ENCODE measurements at regions not wholly inside any gene's neighbourhood (a gene's known extent, or its start where the extent isn't known, plus 50 kb on each side); places are given as distances from the start of the nearest gene placed in this dataset.

DNA sequence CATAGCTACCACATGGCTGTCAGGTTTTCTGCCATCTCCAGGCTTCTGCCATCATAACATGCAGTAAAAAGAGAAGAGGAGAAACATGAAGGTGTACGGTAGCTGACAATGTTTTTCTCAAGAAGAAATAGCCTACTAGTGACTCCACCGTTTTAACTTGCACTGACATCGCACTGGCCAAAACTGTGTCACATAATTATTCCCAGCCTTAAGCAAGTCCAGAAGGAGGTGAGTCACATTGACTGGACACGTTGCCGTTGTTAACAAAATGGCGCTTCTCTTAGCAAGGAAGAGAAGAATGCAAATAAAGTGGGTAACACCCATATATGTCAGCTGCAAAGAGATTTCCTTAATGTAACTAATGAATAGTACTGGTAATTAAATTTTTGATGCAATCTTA is 810.4 kb upstream of the SLC10A2 start:
- Mint-ChIP-seq H3K4me3 (no peak overlapping the region), H3K4me1 (peaks cover 6% of the 10 kb centered on the region)

DNA sequence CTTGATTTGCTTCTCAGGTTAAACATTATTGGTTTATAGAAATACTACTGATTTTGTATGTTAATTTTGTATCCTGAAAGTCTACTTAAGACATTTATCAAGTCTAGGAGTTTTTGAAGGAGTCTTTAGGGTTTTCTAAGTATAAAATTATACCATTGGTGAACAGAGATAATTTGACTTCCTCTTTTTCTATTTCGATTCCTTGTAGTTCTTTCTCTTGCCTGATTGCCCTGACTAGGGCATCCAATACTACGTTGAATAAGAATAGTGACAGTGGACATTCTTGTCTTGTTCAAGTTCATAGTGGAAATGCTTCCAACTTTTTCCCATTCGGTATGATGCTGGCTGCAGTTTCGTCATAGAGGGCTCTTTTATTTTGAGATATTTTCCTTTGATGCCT is 807.5 kb upstream of the SLC10A2 start:
- Mint-ChIP-seq H3K27ac (no peak overlapping the region), H3K9me3 (peaks cover 3% of the 10 kb centered on the region), H3K4me1 (no peaks in the 10 kb centered on the region), H3K4me3 (no peak overlapping the region), H3K36me3 (ENCODE audit: low read depth) (no peaks in the 10 kb centered on the region), H3K27me3 (ENCODE audit: low read depth) (no peaks in the 10 kb centered on the region)
- TF ChIP-seq, protein P1, sequence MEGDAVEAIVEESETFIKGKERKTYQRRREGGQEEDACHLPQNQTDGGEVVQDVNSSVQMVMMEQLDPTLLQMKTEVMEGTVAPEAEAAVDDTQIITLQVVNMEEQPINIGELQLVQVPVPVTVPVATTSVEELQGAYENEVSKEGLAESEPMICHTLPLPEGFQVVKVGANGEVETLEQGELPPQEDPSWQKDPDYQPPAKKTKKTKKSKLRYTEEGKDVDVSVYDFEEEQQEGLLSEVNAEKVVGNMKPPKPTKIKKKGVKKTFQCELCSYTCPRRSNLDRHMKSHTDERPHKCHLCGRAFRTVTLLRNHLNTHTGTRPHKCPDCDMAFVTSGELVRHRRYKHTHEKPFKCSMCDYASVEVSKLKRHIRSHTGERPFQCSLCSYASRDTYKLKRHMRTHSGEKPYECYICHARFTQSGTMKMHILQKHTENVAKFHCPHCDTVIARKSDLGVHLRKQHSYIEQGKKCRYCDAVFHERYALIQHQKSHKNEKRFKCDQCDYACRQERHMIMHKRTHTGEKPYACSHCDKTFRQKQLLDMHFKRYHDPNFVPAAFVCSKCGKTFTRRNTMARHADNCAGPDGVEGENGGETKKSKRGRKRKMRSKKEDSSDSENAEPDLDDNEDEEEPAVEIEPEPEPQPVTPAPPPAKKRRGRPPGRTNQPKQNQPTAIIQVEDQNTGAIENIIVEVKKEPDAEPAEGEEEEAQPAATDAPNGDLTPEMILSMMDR (IDR thresholded peaks at IDR 0.05; ENCODE audit: unreplicated experiment in 3 of 3): no peak

More for the DNA sequence above, 810.4 kb upstream of the SLC10A2 start:
- Mint-ChIP-seq H3K9me3 (peaks cover 3% of the 10 kb centered on the region), H3K36me3 (ENCODE audit: low read depth) (no peaks in the 10 kb centered on the region), H3K27me3 (ENCODE audit: low read depth) (no peaks in the 10 kb centered on the region), H3K27ac (no peak overlapping the region)
- TF ChIP-seq, protein P1 (IDR thresholded peaks at IDR 0.05; ENCODE audit: unreplicated experiment in 3 of 3): no peak

DNA sequence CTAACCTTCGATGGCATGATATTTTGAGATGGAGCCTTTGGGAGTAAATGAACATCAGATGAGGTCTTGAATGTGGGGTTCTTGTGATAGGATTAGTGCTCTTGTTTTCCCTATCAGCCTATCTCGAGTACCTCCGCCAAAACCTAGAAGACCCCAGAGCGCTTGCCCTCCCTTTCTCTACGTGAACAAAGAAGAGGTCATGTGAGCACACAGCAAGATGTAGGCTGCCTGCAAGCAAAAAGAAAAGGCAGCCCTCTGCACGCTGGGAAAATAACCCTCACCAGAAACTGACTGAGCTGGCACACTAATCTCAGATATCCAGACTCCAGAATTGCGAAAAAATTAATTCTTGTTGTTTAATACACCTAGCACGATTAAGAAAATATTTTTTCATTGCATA is 799.8 kb upstream of the SLC10A2 start:
- Mint-ChIP-seq H3K27me3 (ENCODE audit: low read depth) (no peaks in the 10 kb centered on the region), H3K4me1 (no peaks in the 10 kb centered on the region), H3K4me3 (no peak overlapping the region), H3K9me3 (no peaks in the 10 kb centered on the region), H3K36me3 (ENCODE audit: low read depth) (no peaks in the 10 kb centered on the region), H3K27ac (no peak overlapping the region)
- TF ChIP-seq, protein P1 (IDR thresholded peaks at IDR 0.05; ENCODE audit: unreplicated experiment in 3 of 3): no peak

DNA sequence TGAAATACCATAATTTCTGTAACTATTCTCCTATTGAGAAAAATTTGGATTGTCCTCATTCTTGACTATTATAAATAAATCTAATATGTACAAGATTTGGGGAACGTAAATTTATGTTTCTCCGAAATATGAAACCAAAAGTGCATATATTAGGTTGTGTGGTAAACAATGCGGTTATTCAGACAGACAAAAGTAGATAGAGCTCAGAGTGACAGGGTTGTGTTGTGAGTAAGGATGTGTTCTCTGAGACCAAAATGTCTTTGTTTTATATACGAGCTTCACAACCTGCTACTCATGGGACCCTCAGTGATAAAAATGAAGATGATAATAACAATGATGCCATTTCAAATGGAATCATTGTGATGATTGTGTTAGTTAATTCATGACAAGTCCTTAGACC is 796.3 kb upstream of the SLC10A2 start:
- H3K9me3 Mint-ChIP-seq: no peaks in the 10 kb centered on the region
- no peaks in the 10 kb centered on the region for H3K4me1 Mint-ChIP-seq
- no peaks in the 10 kb centered on the region for H3K27me3 Mint-ChIP-seq (ENCODE audit: low read depth)
- no peaks in the 10 kb centered on the region for H3K36me3 Mint-ChIP-seq (ENCODE audit: low read depth)
- no peak overlapping the region for H3K4me3 Mint-ChIP-seq
- no peak overlapping the region for H3K27ac Mint-ChIP-seq
- TF ChIP-seq, protein P1 (IDR thresholded peaks at IDR 0.05; ENCODE audit: unreplicated experiment in 3 of 3): no peak

DNA sequence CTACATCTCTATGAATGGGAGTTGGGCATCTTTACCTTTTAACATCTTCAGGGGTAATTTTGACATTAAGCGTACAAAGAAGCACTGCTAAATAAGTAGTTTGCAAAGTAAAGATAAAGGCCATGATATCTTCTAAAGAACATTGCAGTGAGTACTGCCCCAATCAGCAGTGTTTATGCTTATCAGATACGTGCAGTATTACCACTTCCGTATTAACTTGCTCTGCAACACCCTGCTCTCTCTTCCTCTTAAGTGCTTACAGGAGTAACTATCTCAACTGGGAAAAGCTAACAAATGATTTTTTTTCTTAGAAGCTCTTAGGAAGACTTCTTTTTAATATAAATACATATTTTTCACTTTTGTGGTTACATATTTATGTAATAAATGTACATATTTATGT is 793.7 kb upstream of the SLC10A2 start:
- no peak overlapping the region for H3K27ac Mint-ChIP-seq
- H3K9me3 Mint-ChIP-seq: peaks cover under 1% of the 10 kb centered on the region
- H3K36me3 Mint-ChIP-seq (ENCODE audit: low read depth): no peaks in the 10 kb centered on the region
- TF ChIP-seq, protein P1 (IDR thresholded peaks at IDR 0.05; ENCODE audit: unreplicated experiment in 3 of 3): no peak
- no peaks in the 10 kb centered on the region for H3K27me3 Mint-ChIP-seq (ENCODE audit: low read depth)
- H3K4me3 Mint-ChIP-seq: no peak overlapping the region
- H3K4me1 Mint-ChIP-seq: no peaks in the 10 kb centered on the region

DNA sequence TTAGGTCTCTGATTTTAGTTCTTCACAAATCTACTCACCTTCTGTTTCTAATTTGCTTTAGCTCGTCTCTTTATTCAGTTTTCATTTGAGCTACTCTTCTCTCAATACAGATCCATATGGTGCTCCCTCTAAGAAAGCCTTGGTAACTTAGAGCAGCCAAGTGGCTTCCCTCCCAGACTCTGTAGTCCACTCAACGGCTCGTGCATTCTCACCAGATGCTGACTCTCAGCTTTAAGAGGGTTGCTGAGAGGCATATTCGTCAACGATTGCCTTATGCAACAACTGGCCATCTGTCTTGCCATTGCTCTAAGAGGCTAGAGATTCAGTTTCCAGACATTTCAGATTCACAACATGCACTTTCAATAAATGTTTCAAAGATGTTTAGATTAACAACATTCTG is 785.8 kb upstream of the SLC10A2 start:
- Mint-ChIP-seq H3K4me3 (no peak overlapping the region), H3K9me3 (peaks cover 5% of the 10 kb centered on the region), H3K27ac (no peak overlapping the region), H3K4me1 (no peaks in the 10 kb centered on the region), H3K27me3 (ENCODE audit: low read depth) (no peaks in the 10 kb centered on the region), H3K36me3 (ENCODE audit: low read depth) (no peaks in the 10 kb centered on the region)
- TF ChIP-seq, protein P1 (IDR thresholded peaks at IDR 0.05; ENCODE audit: unreplicated experiment in 3 of 3): no peak
